GM12878 (cell line): ENCODE measurements at regions not wholly inside any gene's neighbourhood (a gene's known extent, or its start where the extent isn't known, plus 50 kb on each side); places are given as distances from the start of the nearest gene placed in this dataset.

Experiments
- ATF2 ChIP-seq: IDR thresholded peaks from 2 replicates; pipeline ENCODE4 v1.6.1; 2012; ENCODE audit warnings: low read length, inconsistent platforms
- BACH1 ChIP-seq: fragments of 450-650 bp; IDR thresholded peaks from 2 replicates; pipeline ENCODE4 v1.6.1; 2017; ENCODE audit warnings: mild to moderate bottlenecking, borderline replicate concordance
- CREB1 ChIP-seq: IDR thresholded peaks from 2 replicates; pipeline ENCODE4 v1.6.1; 2012; ENCODE audit warnings: low read depth, mild to moderate bottlenecking, inconsistent platforms
- CUX1 ChIP-seq: IDR thresholded peaks from 2 replicates; pipeline ENCODE4 v1.6.1; 2012; ENCODE audit warnings: improper control_type of control experiment, low read depth, low read length; ENCODE audit not compliant: insufficient replicate concordance
- JUNB ChIP-seq: IDR thresholded peaks from 2 replicates; pipeline ENCODE4 v1.6.1; 2016; ENCODE audit warnings: antibody characterized with exemption, mild to moderate bottlenecking
- KDM1A ChIP-seq: fragments of 200-600 bp; sonication (generic); IDR thresholded peaks from 2 replicates; pipeline ENCODE4 v1.6.1; 2016; ENCODE audit warnings: borderline replicate concordance
- KLF5 ChIP-seq: fragments of 450-650 bp; IDR thresholded peaks from 2 replicates; pipeline ENCODE4 v1.6.1; 2014; ENCODE audit warnings: mild to moderate bottlenecking; ENCODE audit not compliant: partially characterized antibody
- SREBF2 ChIP-seq: IDR thresholded peaks from 2 replicates; pipeline ENCODE4 v1.6.1; 2012; ENCODE audit warnings: mild to moderate bottlenecking, low read length
- TBL1XR1 ChIP-seq: IDR thresholded peaks from 2 replicates; pipeline ENCODE4 v1.6.1; 2012; ENCODE audit warnings: low read depth, low read length, improper control_type of control experiment
- ZNF217 ChIP-seq: fragments of 450-650 bp; IDR thresholded peaks from 2 replicates; pipeline ENCODE4 v1.6.1; 2017; ENCODE audit warnings: antibody characterized with exemption, mild to moderate bottlenecking

GRCh38 chr3:95514260-95514659 is 1300.1 kb upstream of the EPHA6 start (continued):
- TF ChIP-seq ZNF217, result no peak
- TF ChIP-seq JUNB, result no peak
- TF ChIP-seq CUX1, result no peak
- no peak for TF ChIP-seq SREBF2
- no peak for TF ChIP-seq KDM1A
- no peak for TF ChIP-seq BACH1
- no peak for TF ChIP-seq ATF2
- TF ChIP-seq CREB1, result no peak
- no peak for TF ChIP-seq KLF5
- no peak for TF ChIP-seq TBL1XR1
